ENCODE measurements at regions not wholly inside any gene's neighbourhood (a gene's known extent, or its start where the extent isn't known, plus 50 kb on each side); places are given as distances from the start of the nearest gene placed in this dataset.

DNA sequence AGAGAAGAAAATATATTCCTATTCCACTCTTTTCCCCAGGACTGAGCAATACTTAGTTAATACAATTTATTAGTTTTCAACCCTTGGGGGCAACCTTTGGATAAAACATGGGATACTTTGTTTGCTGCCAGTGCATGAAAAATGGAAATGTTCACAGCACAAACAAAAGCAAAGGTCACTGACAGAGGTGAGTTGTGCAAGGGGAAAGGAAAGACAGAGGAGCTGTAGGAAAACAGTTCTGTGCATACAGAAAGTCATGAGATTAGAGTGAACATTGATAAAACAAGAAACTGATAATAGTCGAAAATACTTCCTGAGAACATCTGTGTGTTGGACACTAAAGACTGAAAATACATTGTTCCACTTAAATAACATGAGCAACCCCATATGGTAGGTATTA, 779.8 kb downstream of the TLE4 start:
- DNase-seq (ENCODE audit: low read depth) = no peak
- TF ChIP-seq, protein P1, sequence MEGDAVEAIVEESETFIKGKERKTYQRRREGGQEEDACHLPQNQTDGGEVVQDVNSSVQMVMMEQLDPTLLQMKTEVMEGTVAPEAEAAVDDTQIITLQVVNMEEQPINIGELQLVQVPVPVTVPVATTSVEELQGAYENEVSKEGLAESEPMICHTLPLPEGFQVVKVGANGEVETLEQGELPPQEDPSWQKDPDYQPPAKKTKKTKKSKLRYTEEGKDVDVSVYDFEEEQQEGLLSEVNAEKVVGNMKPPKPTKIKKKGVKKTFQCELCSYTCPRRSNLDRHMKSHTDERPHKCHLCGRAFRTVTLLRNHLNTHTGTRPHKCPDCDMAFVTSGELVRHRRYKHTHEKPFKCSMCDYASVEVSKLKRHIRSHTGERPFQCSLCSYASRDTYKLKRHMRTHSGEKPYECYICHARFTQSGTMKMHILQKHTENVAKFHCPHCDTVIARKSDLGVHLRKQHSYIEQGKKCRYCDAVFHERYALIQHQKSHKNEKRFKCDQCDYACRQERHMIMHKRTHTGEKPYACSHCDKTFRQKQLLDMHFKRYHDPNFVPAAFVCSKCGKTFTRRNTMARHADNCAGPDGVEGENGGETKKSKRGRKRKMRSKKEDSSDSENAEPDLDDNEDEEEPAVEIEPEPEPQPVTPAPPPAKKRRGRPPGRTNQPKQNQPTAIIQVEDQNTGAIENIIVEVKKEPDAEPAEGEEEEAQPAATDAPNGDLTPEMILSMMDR (IDR thresholded peaks at IDR 0.05; ENCODE audit: control insufficient read depth, extremely low read depth, insufficient read depth) = no peak
- no peak overlapping the region for H3K4me3 ChIP-seq (ENCODE audit: low read depth, low read length)

DNA sequence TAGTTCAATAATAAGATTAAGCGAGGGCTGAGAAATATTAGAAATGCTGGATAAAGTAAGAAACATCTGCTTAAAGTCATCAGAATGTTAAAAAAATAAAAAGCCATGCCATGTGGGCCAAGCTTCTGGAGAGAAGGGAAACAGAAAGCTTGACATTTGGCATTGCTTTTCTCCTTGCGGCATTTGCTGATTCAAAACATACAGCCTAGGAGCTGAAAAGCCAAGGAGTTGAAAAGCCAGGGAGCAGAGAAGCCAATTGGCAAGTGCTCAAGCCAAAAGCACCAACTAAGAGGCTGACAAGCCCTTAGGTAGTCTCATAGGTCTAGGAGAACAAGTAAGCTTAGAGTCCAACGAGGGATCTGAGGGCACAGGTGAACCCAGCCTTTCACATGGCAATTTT, 754.3 kb downstream of the TLE4 start:
- DNase-seq (ENCODE audit: low read depth) = no peak
- TF ChIP-seq, protein P1 (IDR thresholded peaks at IDR 0.05; ENCODE audit: control insufficient read depth, extremely low read depth, insufficient read depth) = no peak
- H3K4me3 ChIP-seq (ENCODE audit: low read depth, low read length) = no peak overlapping the region

DNA sequence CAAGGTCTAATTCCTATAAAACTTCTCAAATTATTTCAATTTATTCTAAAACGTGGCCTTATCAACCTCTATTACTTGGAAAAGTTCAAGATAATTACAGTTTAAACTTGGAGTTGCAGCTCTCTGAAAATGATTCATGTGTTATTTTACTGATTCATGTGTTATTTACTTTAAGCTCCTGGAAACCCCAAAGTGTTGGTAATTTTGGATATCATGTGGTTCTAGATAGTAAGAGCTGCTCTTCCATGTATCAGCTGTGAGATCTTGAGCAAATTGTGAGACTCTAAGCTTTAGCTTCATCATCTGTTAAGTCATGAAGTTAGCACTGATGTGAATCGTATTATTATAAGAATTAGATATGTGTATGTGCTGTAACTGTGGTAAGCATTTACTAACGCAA, 749.2 kb downstream of the TLE4 start:
- H3K4me3 ChIP-seq (ENCODE audit: low read depth, low read length) = no peak overlapping the region
- no peak for DNase-seq (ENCODE audit: low read depth)
- TF ChIP-seq, protein P1 (IDR thresholded peaks at IDR 0.05; ENCODE audit: control insufficient read depth, extremely low read depth, insufficient read depth) = no peak

- no peak for DNase-seq (ENCODE audit: low read depth)
- no peak overlapping the region for H3K4me3 ChIP-seq (ENCODE audit: low read depth, low read length)
Observed at GRCh38 chr9:80320480-80320879, 748.7 kb downstream of the TLE4 start.

DNA sequence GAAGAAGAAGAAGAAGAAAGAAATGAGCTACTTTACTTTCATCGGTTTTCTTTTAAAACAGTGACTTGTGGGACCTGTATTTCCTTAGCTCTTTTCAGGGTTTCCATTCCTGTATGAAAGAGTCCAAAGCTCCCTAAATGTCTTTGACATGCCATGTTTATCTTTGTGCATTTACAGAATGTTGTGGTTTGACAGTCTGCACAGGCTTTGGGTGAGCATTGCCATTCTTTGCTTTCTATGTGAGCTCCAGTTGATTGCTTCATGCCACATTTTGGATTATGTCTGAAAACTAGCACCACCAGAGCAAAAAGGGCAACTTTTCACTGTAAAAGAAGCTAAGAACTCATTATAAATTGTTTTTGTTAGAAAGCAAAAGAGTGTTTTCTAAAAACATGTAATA, 733.4 kb downstream of the TLE4 start:
- TF ChIP-seq, protein P1 (IDR thresholded peaks at IDR 0.05; ENCODE audit: control insufficient read depth, extremely low read depth, insufficient read depth) = no peak
- no peak overlapping the region for H3K4me3 ChIP-seq (ENCODE audit: low read depth, low read length)
- no peak for DNase-seq (ENCODE audit: low read depth)

More at GRCh38 chr9:80320480-80320879, 748.7 kb downstream of the TLE4 start:
- TF ChIP-seq, protein P1 (IDR thresholded peaks at IDR 0.05; ENCODE audit: control insufficient read depth, extremely low read depth, insufficient read depth) = no peak

GRCh38 chr9:80294955-80295354, 723.2 kb downstream of the TLE4 start:
- DNase-seq (ENCODE audit: low read depth) = no peak
- H3K4me3 ChIP-seq (ENCODE audit: low read depth, low read length) = no peak overlapping the region
- TF ChIP-seq, protein P1 (IDR thresholded peaks at IDR 0.05; ENCODE audit: control insufficient read depth, extremely low read depth, insufficient read depth) = no peak

- DNase-seq (ENCODE audit: low read depth) = no peak
- no peak overlapping the region for H3K4me3 ChIP-seq (ENCODE audit: low read depth, low read length)
- TF ChIP-seq, protein P1 (IDR thresholded peaks at IDR 0.05; ENCODE audit: control insufficient read depth, extremely low read depth, insufficient read depth) = no peak
Observed at GRCh38 chr9:80294318-80294717, 722.6 kb downstream of the TLE4 start.
